Gastrocnemius medialis (tissue), 4 donors: ENCODE measurements at regions not wholly inside any gene's neighbourhood (a gene's known extent, or its start where the extent isn't known, plus 50 kb on each side); places are given as distances from the start of the nearest gene placed in this dataset.
A peak's percentile ranks its signal among the peaks of the same experiment; 100 is the strongest.

Experiments
- ATAC-seq, 2 donors: fragments of 150-250 bp; one replicate each; pipeline ENCODE4 v1.9.1; 2016
- DNase-seq, 2 donors: peaks; one replicate each; pipeline ENCODE4 v3.0.0-alpha.2; 2019
- H3K27ac ChIP-seq, 4 donors: fragments of 200-600 bp; sonication (generic); 1 replicate in 1 of 4; 2 replicates in 3 of 4; pipeline ENCODE4 v1.5.1; 2016 to 2018; ENCODE audit warnings: mild to moderate bottlenecking in 2 of 4, moderate library complexity in 1 of 4
- H3K27me3 ChIP-seq, 3 donors: fragments of 200-600 bp; sonication (generic) in 2 of 3; 1 replicate in 1 of 3; 2 replicates in 2 of 3; pipeline versions ENCODE4 v1.5.1 to v1.6.0; 2016 to 2019; ENCODE audit warnings: mild to moderate bottlenecking in 1 of 3, moderate library complexity in 1 of 3
- H3K36me3 ChIP-seq, 2 donors: fragments of 200-600 bp; sonication (generic) in 1 of 2; one replicate each; pipeline ENCODE4 v1.5.1; 2017 to 2018
- H3K4me1 ChIP-seq, 2 donors: fragments of 200-600 bp; sonication (generic) in 1 of 2; one replicate each; pipeline ENCODE4 v1.5.1; 2016 to 2017; ENCODE audit warnings: mild to moderate bottlenecking in 2 of 2
- H3K4me3 ChIP-seq, 4 donors: fragments of 200-600 bp; sonication (generic) in 3 of 4; 1 replicate in 1 of 4; 2 replicates in 3 of 4; pipeline ENCODE4 v1.5.1; 2016 to 2019; ENCODE audit warnings: mild to moderate bottlenecking in 2 of 4
- H3K9me3 ChIP-seq, 3 donors: fragments of 200-600 bp; sonication (generic) in 2 of 3; 1 replicate in 1 of 3; 2 replicates in 2 of 3; pipeline ENCODE4 v1.5.1; 2016 to 2019
- POLR2A ChIP-seq, 2 donors: fragments of 450-650 bp; IDR thresholded peaks; one replicate each; pipeline ENCODE4 v1.6.1; 2017; ENCODE audit warnings: antibody characterized with exemption in 2 of 2, mild to moderate bottlenecking in 2 of 2, moderate library complexity in 2 of 2
- in situ Hi-C, 4 donors: fragments of 200-750 bp; cut with MboI; loops; one replicate each; pipeline versions ENCODE4 v1.15.0 to v1.8.0; 2017; ENCODE audit warnings: low sequenced_read_pairs in 4 of 4
- intact Hi-C: fragments of 100-400 bp; cut with DNase I; formaldehyde crosslinking; loops from one replicate; pipeline ENCODE4 v1.15.1; 2023; ENCODE audit warnings: low total_unique reads
- TF ChIP-seq, protein P1 (sequence below), 5 experiments: fragments of 450-650 bp in 3 of 5; fragments of 200-600 bp in 2 of 5; sonication (generic) in 2 of 5; IDR thresholded peaks in 4 of 5; conservative IDR thresholded peaks in 1 of 5; 1 replicate in 4 of 5; 2 replicates in 1 of 5; pipeline ENCODE4 v1.5.1; 2016 to 2019; ENCODE audit warnings: antibody characterized with exemption in 5 of 5, mild to moderate bottlenecking in 3 of 5, moderate library complexity in 3 of 5

DNA sequence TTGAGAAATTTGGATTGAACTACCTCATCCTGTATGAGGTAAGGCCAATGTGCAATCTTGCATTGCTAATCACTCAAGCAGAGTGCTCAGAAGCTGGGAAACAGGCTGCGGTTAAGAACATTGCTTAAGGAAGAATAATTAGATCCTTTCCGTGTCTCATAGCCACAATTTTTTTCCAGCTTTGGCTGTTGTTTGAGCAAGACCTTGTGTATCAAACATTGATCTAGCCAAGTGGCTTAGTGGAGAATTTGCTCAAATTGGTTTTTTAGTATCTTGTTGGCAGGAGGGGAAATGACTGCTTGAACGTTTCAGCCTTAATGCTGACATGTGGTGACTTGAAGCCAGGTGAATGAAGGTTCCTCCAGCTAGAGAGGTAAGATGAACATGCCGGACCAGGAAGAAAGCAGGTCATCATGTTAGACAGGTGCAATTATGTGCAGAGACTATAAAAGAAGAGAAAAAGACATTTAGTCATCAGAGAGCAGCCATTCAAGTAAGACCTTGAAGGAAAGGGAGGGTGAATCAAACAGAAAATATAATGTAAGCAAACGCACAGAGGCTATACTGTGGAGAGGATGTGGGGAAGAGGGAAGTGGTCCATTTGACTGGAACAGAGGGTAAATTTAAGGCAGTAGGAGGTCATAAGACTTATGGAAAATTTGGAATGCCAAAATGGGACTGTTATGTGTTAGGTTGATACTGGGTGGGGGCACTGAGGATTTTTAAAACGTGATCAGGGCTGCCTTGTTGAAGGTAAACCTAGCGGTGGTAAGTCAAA lies 98.9 kb upstream of the CYP1B1 start:
- H3K4me1 ChIP-seq: no peaks in the 10 kb centered on the region
- DNase-seq (peak; percentile 19 to 29), ATAC-seq (peak; percentile 29 to 55)
- peak overlapping the region; percentile 19 to 65 (median 40) for H3K27ac ChIP-seq
- intact Hi-C loops: no loop called here
- no peaks in the 10 kb centered on the region for H3K36me3 ChIP-seq
- in situ Hi-C loops: no loop called here
- H3K4me3 ChIP-seq: no peak overlapping the region
- TF ChIP-seq, protein P1, sequence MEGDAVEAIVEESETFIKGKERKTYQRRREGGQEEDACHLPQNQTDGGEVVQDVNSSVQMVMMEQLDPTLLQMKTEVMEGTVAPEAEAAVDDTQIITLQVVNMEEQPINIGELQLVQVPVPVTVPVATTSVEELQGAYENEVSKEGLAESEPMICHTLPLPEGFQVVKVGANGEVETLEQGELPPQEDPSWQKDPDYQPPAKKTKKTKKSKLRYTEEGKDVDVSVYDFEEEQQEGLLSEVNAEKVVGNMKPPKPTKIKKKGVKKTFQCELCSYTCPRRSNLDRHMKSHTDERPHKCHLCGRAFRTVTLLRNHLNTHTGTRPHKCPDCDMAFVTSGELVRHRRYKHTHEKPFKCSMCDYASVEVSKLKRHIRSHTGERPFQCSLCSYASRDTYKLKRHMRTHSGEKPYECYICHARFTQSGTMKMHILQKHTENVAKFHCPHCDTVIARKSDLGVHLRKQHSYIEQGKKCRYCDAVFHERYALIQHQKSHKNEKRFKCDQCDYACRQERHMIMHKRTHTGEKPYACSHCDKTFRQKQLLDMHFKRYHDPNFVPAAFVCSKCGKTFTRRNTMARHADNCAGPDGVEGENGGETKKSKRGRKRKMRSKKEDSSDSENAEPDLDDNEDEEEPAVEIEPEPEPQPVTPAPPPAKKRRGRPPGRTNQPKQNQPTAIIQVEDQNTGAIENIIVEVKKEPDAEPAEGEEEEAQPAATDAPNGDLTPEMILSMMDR (IDR thresholded peaks at IDR 0.05 in 4 of 5, conservative IDR thresholded peaks at IDR 0.05 in 1 of 5): no peak
- TF ChIP-seq POLR2A (IDR thresholded peaks at IDR 0.05): no peak
- no peaks in the 10 kb centered on the region for H3K9me3 ChIP-seq
- H3K27me3 ChIP-seq: no peaks in the 10 kb centered on the region

DNA sequence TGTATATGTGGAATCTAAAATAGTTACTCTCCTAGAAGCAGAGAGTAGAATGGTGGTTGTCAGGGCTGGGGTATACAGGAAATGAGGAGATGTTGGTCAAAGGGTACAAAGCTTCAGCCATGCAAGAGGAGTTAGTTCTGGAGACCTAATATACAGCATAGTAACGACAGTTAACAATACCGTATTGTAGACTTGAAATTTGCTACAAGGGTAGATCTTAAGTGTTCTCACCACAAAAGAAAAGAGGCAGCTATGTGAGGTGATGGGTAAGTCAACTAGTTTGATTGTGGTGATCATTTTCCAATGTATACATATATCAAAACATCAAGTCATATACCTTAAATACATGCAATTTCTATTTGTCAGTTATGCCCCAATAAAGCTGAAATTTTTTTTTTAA lies 98.2 kb upstream of the CYP1B1 start:
- intact Hi-C loops: no loop called here
- no peaks in the 10 kb centered on the region for H3K9me3 ChIP-seq
- no peak for TF ChIP-seq POLR2A (IDR thresholded peaks at IDR 0.05)
- TF ChIP-seq, protein P1 (IDR thresholded peaks at IDR 0.05 in 4 of 5, conservative IDR thresholded peaks at IDR 0.05 in 1 of 5): no peak
- DNase-seq (no peak), ATAC-seq (no peak)
- H3K36me3 ChIP-seq: no peaks in the 10 kb centered on the region
- H3K27me3 ChIP-seq: no peaks in the 10 kb centered on the region
- in situ Hi-C loops: no loop called here
- no peaks in the 10 kb centered on the region for H3K4me1 ChIP-seq
- no peak overlapping the region for H3K4me3 ChIP-seq
- H3K27ac ChIP-seq: peak overlapping the region in 1 of 4 donors; percentile 9

DNA sequence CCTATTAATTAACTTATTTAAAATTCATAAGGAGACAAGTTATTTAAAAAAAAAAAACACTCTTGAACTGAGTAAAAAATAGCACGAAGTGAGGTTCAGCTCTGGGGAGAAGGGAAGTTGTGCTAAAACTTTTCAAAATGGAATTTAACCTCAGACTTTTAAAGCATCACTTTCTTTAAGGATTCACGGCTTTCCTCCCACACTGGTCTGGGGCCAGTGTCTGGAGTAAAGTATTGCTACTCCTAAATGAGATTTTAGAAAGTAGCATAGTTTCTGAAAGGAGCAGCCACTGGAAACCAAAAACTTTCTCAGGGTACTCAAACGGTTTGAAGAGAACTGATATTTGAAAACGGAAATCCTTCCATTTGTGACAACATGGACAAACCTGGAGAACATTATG lies 97.7 kb upstream of the CYP1B1 start:
- TF ChIP-seq POLR2A (IDR thresholded peaks at IDR 0.05): no peak
- TF ChIP-seq, protein P1 (IDR thresholded peaks at IDR 0.05 in 4 of 5, conservative IDR thresholded peaks at IDR 0.05 in 1 of 5): no peak
- Histone ChIP-seq H3K27ac (peak overlapping the region in 1 of 4 donors; percentile 9), H3K4me1 (no peaks in the 10 kb centered on the region), H3K27me3 (no peaks in the 10 kb centered on the region), H3K9me3 (no peaks in the 10 kb centered on the region), H3K4me3 (no peak overlapping the region), H3K36me3 (no peaks in the 10 kb centered on the region)
- intact Hi-C loops: no loop called here
- DNase-seq (no peak), ATAC-seq (no peak)
- in situ Hi-C loops: no loop called here

DNA sequence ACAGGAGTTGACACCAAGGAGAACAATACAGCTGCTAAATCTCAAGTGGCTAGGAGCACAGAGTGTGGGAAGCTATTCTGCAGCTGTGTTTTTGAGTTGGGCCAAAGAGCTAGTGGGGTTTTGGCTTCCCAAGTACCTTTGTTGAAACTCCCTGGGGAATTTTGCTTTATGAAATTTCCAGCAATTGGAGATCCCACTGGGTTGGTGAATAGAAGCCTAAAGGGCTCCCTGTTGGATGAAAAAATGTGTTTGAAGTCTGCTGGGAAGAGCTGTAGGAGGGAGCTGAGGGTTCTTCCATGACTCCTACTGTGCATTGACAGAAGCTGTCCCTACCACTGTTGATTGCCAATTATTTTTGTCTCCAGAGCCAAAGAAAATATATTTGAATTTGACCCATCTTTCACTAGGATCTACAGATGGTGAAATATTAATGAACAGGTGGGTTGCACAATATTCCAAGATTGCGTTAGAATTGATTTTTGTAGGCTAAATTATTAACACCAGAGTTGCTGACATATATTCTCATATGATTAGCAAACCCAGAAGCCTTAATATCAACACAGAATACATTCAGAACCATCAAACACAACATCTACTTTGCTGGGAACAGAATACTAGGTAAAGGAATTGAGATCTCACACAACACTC lies 95.4 kb upstream of the CYP1B1 start:
- H3K4me1 ChIP-seq: no peaks in the 10 kb centered on the region
- TF ChIP-seq, protein P1 (IDR thresholded peaks at IDR 0.05 in 4 of 5, conservative IDR thresholded peaks at IDR 0.05 in 1 of 5): no peak
- no peak for TF ChIP-seq POLR2A (IDR thresholded peaks at IDR 0.05)

More for the DNA sequence above, 95.4 kb upstream of the CYP1B1 start:
- no peak overlapping the region for H3K4me3 ChIP-seq
- no peaks in the 10 kb centered on the region for H3K27me3 ChIP-seq
- no peak for DNase-seq
- in situ Hi-C loops (no loop called here), intact Hi-C loops (no loop called here)
- no peaks in the 10 kb centered on the region for H3K9me3 ChIP-seq
- H3K36me3 ChIP-seq: no peaks in the 10 kb centered on the region
- peak overlapping the region in 1 of 4 donors; percentile 23 for H3K27ac ChIP-seq
- ATAC-seq: peak in 1 of 2 donors; percentile 18
